ENCODE measurements at regions not wholly inside any gene's neighbourhood (a gene's known extent, or its start where the extent isn't known, plus 50 kb on each side); places are given as distances from the start of the nearest gene placed in this dataset.

DNA sequence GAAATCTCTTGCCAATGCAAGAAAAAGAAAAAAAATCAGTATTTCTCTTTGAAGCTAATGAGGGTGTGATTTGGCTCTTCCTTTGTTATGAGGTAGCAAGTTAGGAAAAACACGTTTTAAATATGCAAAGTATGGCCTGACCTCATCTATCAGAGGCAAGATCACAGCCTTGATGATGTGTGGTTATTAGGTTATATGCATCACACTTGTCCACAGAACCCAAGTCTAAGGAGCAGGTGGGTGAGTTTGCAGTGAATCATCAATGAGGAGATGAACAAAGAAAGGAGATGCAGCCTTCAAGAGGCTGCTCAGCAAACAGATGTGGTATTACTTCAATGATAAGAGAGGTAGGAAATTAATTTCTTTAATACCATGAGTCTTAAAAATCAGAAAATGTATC is 594.8 kb upstream of the CDH5 start:
- Histone ChIP-seq H2BK120ac (replicated peaks; ENCODE audit: low read depth, low read length) (peak overlapping the region; percentile 30), H3K36me3 (ENCODE audit: control insufficient read depth in 2 of 4, insufficient read depth in 4 of 4, low read length in 3 of 4) (peaks cover 0 to 18% (median 1%) of the 10 kb centered on the region in 4 experiments; a peak in 2 of 8 replicates), H2AFZ (ENCODE audit: low read length) (no peak overlapping the region), H3K23me2 (ENCODE audit: low read depth, low read length) (no peaks in the 10 kb centered on the region; the same call in 1 of the 2 replicates), H2BK5ac (ENCODE audit: low read depth, low read length) (peak overlapping the region; percentile 92; the same call in 1 of the 2 replicates), H4K91ac (replicated peaks; ENCODE audit: insufficient read length, low read length) (peak overlapping the region; percentile 92), H3K23ac (ENCODE audit: insufficient read length) (no peak overlapping the region), H3K18ac (ENCODE audit: extremely low read depth, low read length) (peak overlapping the region; percentile 32), H3K4ac (replicated peaks; ENCODE audit: insufficient read length, low read depth, low read length) (no peak overlapping the region), H4K20me1 (replicated peaks in 1 of 2; ENCODE audit: control insufficient read depth in 1 of 2, insufficient read depth in 2 of 2, low read length in 2 of 2) (no peaks in the 10 kb centered on the region), H3K4me1 (replicated peaks in 1 of 4; ENCODE audit: control insufficient read depth in 3 of 4, insufficient read depth in 4 of 4, low read length in 3 of 4) (peaks cover 8 to 30% (median 18%) of the 10 kb centered on the region in 4 experiments), H4K5ac (ENCODE audit: insufficient read length, low read depth, low read length) (peak overlapping the region; percentile 92), H2BK15ac (ENCODE audit: low read length) (no peak overlapping the region), H3K79me1 (ENCODE audit: low read depth, low read length) (no peaks in the 10 kb centered on the region), H3K27me3 (replicated peaks in 1 of 4; ENCODE audit: control insufficient read depth in 3 of 4, extremely low read depth in 1 of 4, insufficient read depth in 3 of 4, low read length in 3 of 4) (no peaks in the 10 kb centered on the region), H3K79me2 (ENCODE audit: control insufficient read depth in 1 of 2, insufficient read depth in 2 of 2, low read length in 2 of 2) (no peaks in the 10 kb centered on the region), H3K4me2 (ENCODE audit: insufficient read depth in 1 of 2, low read depth in 2 of 2, low read length in 2 of 2) (peak overlapping the region in 1 of 2 experiments; percentile 8; a peak in 1 of 4 replicates), H2AK5ac (ENCODE audit: low read depth, low read length) (0 out of 2 replicates have a peak overlapping the region, but pooled peaks have one; percentile 8), H4K8ac (ENCODE audit: extremely low read depth, insufficient read depth, low read length) (no peak overlapping the region), H3K9me3 (ENCODE audit: insufficient read depth in 2 of 2, low read depth in 1 of 2, low read length in 1 of 2) (peaks cover 27% of the 10 kb centered on the region in 2 experiments), H2BK12ac (ENCODE audit: low read depth, low read length) (no peak overlapping the region; the same call in 1 of the 2 replicates), H3K56ac (replicated peaks; ENCODE audit: insufficient read length, low read depth, low read length) (no peak overlapping the region), H3K14ac (ENCODE audit: insufficient read length) (no peak overlapping the region), H3K27ac (ENCODE audit: low read depth, low read length) (peak overlapping the region; percentile 66; the same call in 1 of the 2 replicates), H3K9ac (replicated peaks in 1 of 4; ENCODE audit: extremely low read depth in 1 of 4, low read depth in 3 of 4, low read length in 3 of 4) (no peak overlapping the region), H2BK20ac (ENCODE audit: low read length) (peak overlapping the region; percentile 49; the same call in 1 of the 2 replicates), H3K4me3 (ENCODE audit: extremely low read depth in 1 of 4, insufficient read depth in 2 of 4, low read depth in 3 of 4, low read length in 4 of 4) (peak overlapping the region in 1 of 4 experiments; percentile 28; a peak in 1 of 8 replicates)
- CTCF ChIA-PET (ENCODE audit: partially characterized antibody) = interaction anchor here (0.6 to 1.7 kb wide), 5 partner anchors 10 to 254 kb away, joined by 3 to 4 read pairs (median 3); no protein-coding TSS in a partner anchor
- POLR2A ChIA-PET (ENCODE audit: partially characterized antibody) = interaction anchor here (1.3 kb wide), 1 partner anchor 10 kb away, joined by 3 read pairs; no protein-coding TSS in a partner anchor
- DNase-seq (ENCODE audit: low read depth in 1 of 2, low spot score in 2 of 2) = no peak
- no peak for FAIRE-seq
- WGBS, 2 experiments (ENCODE audit: extremely low coverage in 1 of 2, insufficient coverage in 1 of 2, insufficient read length in 1 of 2, insufficient replicate concordance in 2 of 2, low coverage in 1 of 2, low lambda C conversion rate in 2 of 2, missing lambda C conversion rate in 1 of 2) = 0% methylated on average over 1 of the region's 1 CpG; no CpG with 5 or more reads in 1 of the 2 experiments
- TF ChIP-seq GTF2F1 (IDR thresholded peaks at IDR 0.05; ENCODE audit: borderline replicate concordance, low read depth, low read length) = no peak
- no peak for TF ChIP-seq EGR1 (IDR thresholded peaks at IDR 0.05; ENCODE audit: borderline replicate concordance, low read depth, low read length)
- no peak for TF ChIP-seq EZH2 (IDR thresholded peaks at IDR 0.05; ENCODE audit: low read depth, low read length, severe bottlenecking)
- TF ChIP-seq JUND (IDR thresholded peaks at IDR 0.05; ENCODE audit: low read length) = no peak
- no peak for TF ChIP-seq SUZ12 (IDR thresholded peaks at IDR 0.05; ENCODE audit: low read length)
- no peak for TF ChIP-seq CTBP2 (IDR thresholded peaks at IDR 0.05; ENCODE audit: borderline replicate concordance, insufficient read depth, insufficient read length, low read length)
- TF ChIP-seq CHD2 (IDR thresholded peaks at IDR 0.05; ENCODE audit: low read length) = no peak
- no peak for TF ChIP-seq SIRT6 (IDR thresholded peaks at IDR 0.05; ENCODE audit: low read length)
- TF ChIP-seq, protein P1, sequence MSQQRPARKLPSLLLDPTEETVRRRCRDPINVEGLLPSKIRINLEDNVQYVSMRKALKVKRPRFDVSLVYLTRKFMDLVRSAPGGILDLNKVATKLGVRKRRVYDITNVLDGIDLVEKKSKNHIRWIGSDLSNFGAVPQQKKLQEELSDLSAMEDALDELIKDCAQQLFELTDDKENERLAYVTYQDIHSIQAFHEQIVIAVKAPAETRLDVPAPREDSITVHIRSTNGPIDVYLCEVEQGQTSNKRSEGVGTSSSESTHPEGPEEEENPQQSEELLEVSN (IDR thresholded peaks at IDR 0.05) = no peak
- TF ChIP-seq CBX8 (IDR thresholded peaks at IDR 0.05; ENCODE audit: borderline replicate concordance, low read depth, low read length) = no peak
- TF ChIP-seq ZNF274 (IDR thresholded peaks at IDR 0.05; ENCODE audit: borderline replicate concordance, extremely low read depth, low read length) = no peak
- no peak for TF ChIP-seq SP4 (IDR thresholded peaks at IDR 0.05; ENCODE audit: low read length)
- TF ChIP-seq ASH2L (IDR thresholded peaks at IDR 0.05; ENCODE audit: low read length) = no peak
- TF ChIP-seq RBBP5 (IDR thresholded peaks at IDR 0.05; ENCODE audit: borderline replicate concordance, low read depth, low read length) = no peak

Data from H1 (cell line).